H1 (cell line): ENCODE measurements at regions not wholly inside any gene's neighbourhood (a gene's known extent, or its start where the extent isn't known, plus 50 kb on each side); places are given as distances from the start of the nearest gene placed in this dataset.

Experiments
- CTCF ChIA-PET: fragments of 300-600 bp; sonication (Branson Sonifier 250); formaldehyde crosslinking; loops from one replicate; lab custom pipeline; 2021; ENCODE audit not compliant: partially characterized antibody; lab: Charles Lee
- POLR2A ChIA-PET: fragments of 300-600 bp; sonication (Branson Sonifier 250); formaldehyde crosslinking; loops from one replicate; lab custom pipeline; 2021; ENCODE audit warnings: inconsistent platforms; ENCODE audit not compliant: partially characterized antibody; lab: Charles Lee
- DNase-seq, 2 experiments: peaks; one replicate each; pipeline versions ENCODE4 v3.0.0 to v3.0.0-alpha.2; 2010 to 2022; ENCODE audit warnings: low spot score in 2 of 2, low read depth in 1 of 2, mixed read lengths in 1 of 2
- FAIRE-seq: peaks from 2 replicates; lab custom pipeline; 2011; peaks lifted over from hg19 to GRCh38; lab: Jason Lieb, UNC
- H2AFZ ChIP-seq: 2 replicates; pipeline ENCODE4 v1.8.1; 2012; ENCODE audit warnings: low read length, inconsistent platforms
- H2AK5ac ChIP-seq: 2 replicates; pipeline ENCODE4 v1.6.1; 2013; ENCODE audit warnings: low read depth, low read length
- H2BK120ac ChIP-seq: replicated peaks from 2 replicates; pipeline ENCODE3; 2013; ENCODE audit warnings: low read depth, low read length, inconsistent platforms
- H2BK12ac ChIP-seq: 2 replicates; pipeline ENCODE4 v1.6.1; 2013; ENCODE audit warnings: low read depth, low read length
- H2BK15ac ChIP-seq: 2 replicates; pipeline ENCODE4 v1.6.1; 2013; ENCODE audit warnings: low read length
- H2BK20ac ChIP-seq: 2 replicates; pipeline ENCODE4 v1.6.1; 2013; ENCODE audit warnings: low read length
- H2BK5ac ChIP-seq: 2 replicates; pipeline ENCODE4 v1.6.1; 2013; ENCODE audit warnings: low read depth, low read length
- H3K14ac ChIP-seq: 2 replicates; pipeline ENCODE4 v1.6.1; 2013; ENCODE audit warnings: inconsistent platforms; ENCODE audit not compliant: insufficient read length
- H3K18ac ChIP-seq: 2 replicates; pipeline ENCODE4 v1.6.1; 2013; ENCODE audit warnings: low read length; ENCODE audit errors: extremely low read depth
- H3K23ac ChIP-seq: 2 replicates; pipeline ENCODE4 v1.6.1; 2013; ENCODE audit warnings: inconsistent platforms; ENCODE audit not compliant: insufficient read length
- H3K23me2 ChIP-seq: 2 replicates; pipeline ENCODE4 v1.6.1; 2013; ENCODE audit warnings: low read depth, low read length
- H3K27ac ChIP-seq: 2 replicates; pipeline ENCODE4 v1.6.1; 2011; ENCODE audit warnings: low read depth, low read length, inconsistent platforms
- H3K27me3 ChIP-seq, 4 experiments: replicated peaks in 1 of 4; 1 replicate in 1 of 4; 2 replicates in 3 of 4; pipeline versions ENCODE4 v1.6.1 to v1.8.1; 2011 to 2013; ENCODE audit warnings: low read length in 3 of 4, mild to moderate bottlenecking in 3 of 4, inconsistent platforms in 2 of 4, mixed read lengths in 2 of 4, moderate library complexity in 1 of 4; ENCODE audit not compliant: control insufficient read depth in 3 of 4, insufficient read depth in 3 of 4; ENCODE audit errors: extremely low read depth in 1 of 4
- H3K36me3 ChIP-seq, 4 experiments: 2 replicates each; pipeline versions ENCODE4 v1.6.1 to v1.8.1; 2011 to 2013; ENCODE audit warnings: mild to moderate bottlenecking in 4 of 4, low read length in 3 of 4, moderate library complexity in 2 of 4, control low read depth in 1 of 4, inconsistent platforms in 1 of 4; ENCODE audit not compliant: insufficient read depth in 4 of 4, control insufficient read depth in 2 of 4
- H3K4ac ChIP-seq: replicated peaks from 2 replicates; pipeline ENCODE3; 2013; ENCODE audit warnings: low read length, low read depth, mixed read lengths, inconsistent platforms; ENCODE audit not compliant: insufficient read length
- H3K4me1 ChIP-seq, 4 experiments: replicated peaks in 1 of 4; 1 replicate in 1 of 4; 2 replicates in 3 of 4; pipeline versions ENCODE4 v1.6.1 to v1.8.1; 2011 to 2013; ENCODE audit warnings: low read length in 3 of 4, inconsistent platforms in 2 of 4, mixed read lengths in 1 of 4; ENCODE audit not compliant: insufficient read depth in 4 of 4, control insufficient read depth in 3 of 4
- H3K4me2 ChIP-seq, 2 experiments: 2 replicates each; pipeline versions ENCODE4 v1.6.1 to v1.8.1; 2011 to 2013; ENCODE audit warnings: low read depth in 2 of 2, low read length in 2 of 2, control low read depth in 1 of 2, inconsistent platforms in 1 of 2, mild to moderate bottlenecking in 1 of 2; ENCODE audit not compliant: insufficient read depth in 1 of 2
- H3K4me3 ChIP-seq, 4 experiments: fragments of 200-600, 300-600 bp in 1 of 4; sonication (generic), shearing (Covaris generic), sonication (Bioruptor Twin) in 1 of 4; 2 replicates each; pipeline versions ENCODE4 v1.5.1 to v1.8.1; 2011 to 2016; ENCODE audit warnings: low read length in 4 of 4, low read depth in 3 of 4, control low read depth in 2 of 4, inconsistent platforms in 2 of 4, mild to moderate bottlenecking in 2 of 4, mixed read lengths in 1 of 4, moderate library complexity in 1 of 4; ENCODE audit not compliant: insufficient read depth in 2 of 4; ENCODE audit errors: extremely low read depth in 1 of 4
- H3K56ac ChIP-seq: replicated peaks from 2 replicates; pipeline ENCODE3; 2013; ENCODE audit warnings: low read depth, mild to moderate bottlenecking, mixed read lengths, low read length, inconsistent platforms; ENCODE audit not compliant: insufficient read length
- H3K79me1 ChIP-seq: 2 replicates; pipeline ENCODE4 v1.6.1; 2013; ENCODE audit warnings: low read depth, low read length, control low read depth
- H3K79me2 ChIP-seq, 2 experiments: 2 replicates each; pipeline versions ENCODE4 v1.6.1 to v1.8.1; 2012 to 2013; ENCODE audit warnings: low read length in 2 of 2, mild to moderate bottlenecking in 2 of 2, inconsistent platforms in 1 of 2; ENCODE audit not compliant: insufficient read depth in 2 of 2, control insufficient read depth in 1 of 2
- H3K9ac ChIP-seq, 4 experiments: replicated peaks in 1 of 4; 1 replicate in 1 of 4; 2 replicates in 3 of 4; pipeline versions ENCODE4 v1.6.1 to v1.8.1; 2011 to 2013; ENCODE audit warnings: low read depth in 3 of 4, low read length in 3 of 4, control low read depth in 2 of 4, mild to moderate bottlenecking in 2 of 4, moderate library complexity in 2 of 4, inconsistent platforms in 1 of 4; ENCODE audit errors: extremely low read depth in 1 of 4
- H3K9me3 ChIP-seq, 2 experiments: 2 replicates each; pipeline versions ENCODE4 v1.6.1 to v1.8.1; 2012 to 2013; ENCODE audit warnings: mild to moderate bottlenecking in 2 of 2, moderate library complexity in 2 of 2, control low read depth in 1 of 2, inconsistent platforms in 1 of 2, low read depth in 1 of 2, low read length in 1 of 2, mixed read lengths in 1 of 2; ENCODE audit not compliant: insufficient read depth in 2 of 2
- H4K20me1 ChIP-seq, 2 experiments: replicated peaks in 1 of 2; 2 replicates each; pipeline versions ENCODE3 to v1.8.1; 2011 to 2013; ENCODE audit warnings: inconsistent platforms in 2 of 2, low read length in 2 of 2, mild to moderate bottlenecking in 1 of 2; ENCODE audit not compliant: insufficient read depth in 2 of 2, control insufficient read depth in 1 of 2
- H4K5ac ChIP-seq: 2 replicates; pipeline ENCODE4 v1.6.1; 2013; ENCODE audit warnings: low read length, low read depth, mixed read lengths, inconsistent platforms; ENCODE audit not compliant: insufficient read length
- H4K8ac ChIP-seq: 2 replicates; pipeline ENCODE4 v1.8.0; 2013; ENCODE audit warnings: mild to moderate bottlenecking, moderate library complexity, low read length, inconsistent platforms; ENCODE audit not compliant: insufficient read depth; ENCODE audit errors: extremely low read depth
- H4K91ac ChIP-seq: replicated peaks from 2 replicates; pipeline ENCODE3; 2013; ENCODE audit warnings: low read length, mixed read lengths, inconsistent platforms; ENCODE audit not compliant: insufficient read length
- BRCA1 ChIP-seq: IDR thresholded peaks from 2 replicates; pipeline ENCODE4 v1.6.1; 2012; ENCODE audit warnings: low read depth, low read length, improper control_type of control experiment
- RBBP5 ChIP-seq: IDR thresholded peaks from 2 replicates; pipeline ENCODE4 v1.7.1; 2012; ENCODE audit warnings: low read depth, mild to moderate bottlenecking, inconsistent platforms, low read length, moderate library complexity, borderline replicate concordance
- RFX5 ChIP-seq: IDR thresholded peaks from 2 replicates; pipeline ENCODE4 v1.6.1; 2011; ENCODE audit warnings: low read depth, low read length, improper control_type of control experiment, borderline replicate concordance
- RXRA ChIP-seq: IDR thresholded peaks from 2 replicates; pipeline ENCODE4 v1.6.1; 2011; ENCODE audit warnings: low read depth, mild to moderate bottlenecking, low read length, moderate library complexity; ENCODE audit not compliant: insufficient read depth
- SUZ12 ChIP-seq: fragments of 200-600 bp; sonication (generic); IDR thresholded peaks from 2 replicates; pipeline ENCODE4 v1.6.1; 2012; ENCODE audit warnings: mild to moderate bottlenecking, inconsistent platforms, low read length, moderate library complexity, mixed read lengths
- TAF1 ChIP-seq: IDR thresholded peaks from 2 replicates; pipeline ENCODE4 v1.6.1; 2011; ENCODE audit warnings: mild to moderate bottlenecking, low read depth, low read length
- WGBS, 2 experiments: shearing (Covaris generic) in 1 of 2; methylation state at CpG; one replicate each; pipeline versions ENCODE4 v1.1.6 to v1.1.7; 2013 to 2015; ENCODE audit warnings: low lambda C conversion rate in 2 of 2, mixed read lengths in 2 of 2, inconsistent platforms in 1 of 2, low coverage in 1 of 2, missing lambda C conversion rate in 1 of 2; ENCODE audit not compliant: insufficient replicate concordance in 2 of 2, insufficient coverage in 1 of 2, insufficient read length in 1 of 2; ENCODE audit errors: extremely low coverage in 1 of 2, missing lambda C conversion rate in 1 of 2; 5-methylcytosine and 5-hydroxymethylcytosine counted together
- TF ChIP-seq, protein P1 (sequence below), 3 experiments: IDR thresholded peaks; 1 replicate in 2 of 3; 2 replicates in 1 of 3; pipeline versions ENCODE4 v1.5.1 to v1.6.1; 2011; ENCODE audit warnings: low read length in 3 of 3, mild to moderate bottlenecking in 3 of 3, inconsistent platforms in 2 of 3, low read depth in 1 of 3, moderate library complexity in 1 of 3; ENCODE audit not compliant: insufficient read depth in 1 of 3; ENCODE audit errors: control extremely low read depth in 1 of 3
- TF ChIP-seq, protein P2 (sequence below): IDR thresholded peaks from 2 replicates; pipeline ENCODE4 v1.6.1; 2012; ENCODE audit warnings: inconsistent platforms

DNA sequence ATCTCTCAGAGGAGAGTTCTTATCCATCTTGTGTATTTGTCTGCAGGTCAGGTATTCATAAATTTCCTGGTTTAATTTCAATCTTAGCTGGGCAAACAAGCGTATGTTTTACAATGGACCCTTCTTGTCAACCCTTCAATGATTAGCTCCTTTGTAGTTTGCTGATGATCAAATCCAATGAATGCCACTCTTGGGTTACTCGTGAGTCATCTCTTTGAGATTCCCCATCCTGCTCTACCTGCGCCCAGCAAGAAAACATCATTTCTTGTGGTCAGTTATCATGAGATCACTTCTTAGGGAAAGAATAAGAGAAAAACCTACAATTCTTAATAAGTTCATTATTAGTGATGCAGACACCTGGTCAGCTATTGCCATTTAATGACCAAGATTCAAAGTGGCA lies 572.3 kb upstream of the PKN2 start:
- Histone ChIP-seq H2AFZ (no peak overlapping the region), H3K4ac (no peak overlapping the region), H4K5ac (no peak overlapping the region), H3K36me3 (no peaks in the 10 kb centered on the region), H3K4me3 (no peak overlapping the region), H3K27ac (no peak overlapping the region), H3K4me2 (no peak overlapping the region), H3K23me2 (no peaks in the 10 kb centered on the region), H2AK5ac (no peak overlapping the region), H3K4me1 (no peaks in the 10 kb centered on the region), H2BK120ac (no peak overlapping the region), H2BK20ac (no peak overlapping the region), H3K79me2 (no peaks in the 10 kb centered on the region), H3K27me3 (peaks cover 0 to 1% (median 0%) of the 10 kb centered on the region in 4 experiments; a peak in 1 of 7 replicates), H2BK15ac (no peak overlapping the region), H2BK12ac (no peak overlapping the region), H3K9ac (no peak overlapping the region), H3K79me1 (no peaks in the 10 kb centered on the region), H4K91ac (no peak overlapping the region), H3K23ac (no peak overlapping the region), H4K8ac (no peak overlapping the region), H3K56ac (no peak overlapping the region), H4K20me1 (no peaks in the 10 kb centered on the region), H3K9me3 (no peaks in the 10 kb centered on the region), H3K14ac (no peak overlapping the region), H2BK5ac (no peak overlapping the region), H3K18ac (no peak overlapping the region)
- 90% methylated on average over 3 of the region's 3 CpGs; no CpG with 5 or more reads in 1 of the 2 experiments for WGBS, 2 experiments
- FAIRE-seq (no peak), DNase-seq (no peak)
- ChIA-PET POLR2A (no interaction called here), CTCF (interaction anchor here (0.8 kb wide), 2 partner anchors 33 to 77 kb away, joined by 3 read pairs; no protein-coding TSS in a partner anchor)
- TF ChIP-seq, protein P1, sequence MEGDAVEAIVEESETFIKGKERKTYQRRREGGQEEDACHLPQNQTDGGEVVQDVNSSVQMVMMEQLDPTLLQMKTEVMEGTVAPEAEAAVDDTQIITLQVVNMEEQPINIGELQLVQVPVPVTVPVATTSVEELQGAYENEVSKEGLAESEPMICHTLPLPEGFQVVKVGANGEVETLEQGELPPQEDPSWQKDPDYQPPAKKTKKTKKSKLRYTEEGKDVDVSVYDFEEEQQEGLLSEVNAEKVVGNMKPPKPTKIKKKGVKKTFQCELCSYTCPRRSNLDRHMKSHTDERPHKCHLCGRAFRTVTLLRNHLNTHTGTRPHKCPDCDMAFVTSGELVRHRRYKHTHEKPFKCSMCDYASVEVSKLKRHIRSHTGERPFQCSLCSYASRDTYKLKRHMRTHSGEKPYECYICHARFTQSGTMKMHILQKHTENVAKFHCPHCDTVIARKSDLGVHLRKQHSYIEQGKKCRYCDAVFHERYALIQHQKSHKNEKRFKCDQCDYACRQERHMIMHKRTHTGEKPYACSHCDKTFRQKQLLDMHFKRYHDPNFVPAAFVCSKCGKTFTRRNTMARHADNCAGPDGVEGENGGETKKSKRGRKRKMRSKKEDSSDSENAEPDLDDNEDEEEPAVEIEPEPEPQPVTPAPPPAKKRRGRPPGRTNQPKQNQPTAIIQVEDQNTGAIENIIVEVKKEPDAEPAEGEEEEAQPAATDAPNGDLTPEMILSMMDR (IDR thresholded peaks at IDR 0.05; ENCODE audit: control extremely low read depth in 1 of 3, insufficient read depth in 1 of 3, low read depth in 1 of 3, low read length in 3 of 3) = no peak
- TF ChIP-seq TAF1 (no peak), RFX5 (no peak), RBBP5 (no peak), RXRA (no peak), SUZ12 (no peak), BRCA1 (no peak)
- TF ChIP-seq, protein P2, sequence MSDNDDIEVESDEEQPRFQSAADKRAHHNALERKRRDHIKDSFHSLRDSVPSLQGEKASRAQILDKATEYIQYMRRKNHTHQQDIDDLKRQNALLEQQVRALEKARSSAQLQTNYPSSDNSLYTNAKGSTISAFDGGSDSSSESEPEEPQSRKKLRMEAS = no peak
